GM19238 (cell line): ENCODE measurements at regions not wholly inside any gene's neighbourhood (a gene's known extent, or its start where the extent isn't known, plus 50 kb on each side); places are given as distances from the start of the nearest gene placed in this dataset.

Source experiments
- DNase-seq: peaks from one replicate; pipeline ENCODE4 v3.0.0; 2011; ENCODE audit warnings: low spot score; ENCODE audit not compliant: insufficient read length

DNA sequence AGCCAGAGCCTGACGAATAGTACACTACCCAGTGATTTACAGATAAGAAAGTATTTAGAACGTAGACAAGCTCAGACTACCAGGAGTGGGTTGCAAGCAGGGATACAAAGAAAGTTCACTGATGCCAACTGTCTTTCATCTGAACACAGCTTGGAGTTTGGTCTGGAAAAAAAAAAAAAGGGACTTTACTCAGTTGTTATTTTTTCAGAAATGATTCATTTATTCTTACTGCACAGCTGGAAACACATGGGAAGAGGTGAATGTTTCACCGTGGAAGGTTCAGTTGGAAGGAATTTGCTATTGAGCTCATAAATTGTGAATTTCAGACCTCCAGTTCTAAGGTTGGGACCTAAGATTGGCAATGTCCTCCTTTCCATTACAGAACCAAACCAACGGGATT is 259.7 kb downstream of the ETAA1 start:
- no peak for DNase-seq

DNA sequence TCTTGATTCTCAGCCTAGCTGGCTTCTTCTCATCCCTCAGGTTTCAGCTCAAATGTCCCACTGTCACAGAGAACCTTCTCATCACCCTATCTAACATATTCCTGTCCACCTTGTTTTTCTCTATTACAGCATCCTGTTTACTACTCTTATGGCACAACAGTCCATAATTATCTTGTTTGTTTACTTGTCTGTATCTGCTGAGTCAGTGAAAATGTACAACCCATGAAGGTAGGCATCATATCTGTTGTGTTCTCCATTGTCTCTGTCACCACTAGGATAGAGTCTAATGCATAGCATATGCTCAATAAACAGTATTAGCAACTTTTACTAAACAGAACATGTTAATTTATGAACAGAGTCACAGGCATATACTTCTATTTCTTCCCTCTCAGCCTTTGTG is 261.7 kb downstream of the ETAA1 start:
- DNase-seq, result no peak

DNA sequence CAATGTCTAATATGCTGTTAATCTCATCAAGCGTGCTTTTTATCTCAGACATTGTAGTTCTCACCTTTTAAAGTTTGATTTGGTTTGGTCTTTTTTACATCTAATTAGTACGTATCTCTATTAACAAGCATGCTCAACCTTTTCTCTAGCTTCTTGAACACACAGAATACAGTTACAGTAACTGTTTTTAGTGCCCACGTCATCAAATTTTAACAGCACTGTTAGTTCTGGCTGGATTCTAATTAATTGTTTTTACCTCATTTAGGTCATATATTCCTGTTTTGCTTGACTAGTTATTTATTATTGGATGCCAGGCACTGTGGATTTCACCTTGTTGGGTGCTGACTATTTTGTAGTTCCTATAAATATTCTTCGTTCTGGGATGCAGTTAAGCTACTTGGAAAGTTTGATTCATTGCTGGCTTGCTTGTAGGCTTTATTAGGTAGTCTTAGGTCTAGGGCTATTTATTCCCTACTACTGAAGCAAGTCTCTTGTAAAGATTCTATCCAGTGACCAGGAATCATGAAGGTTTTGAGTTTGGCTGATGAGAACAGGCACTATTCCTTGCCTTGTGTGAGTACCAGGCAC is 263.0 kb downstream of the ETAA1 start:
- no peak for DNase-seq

DNA sequence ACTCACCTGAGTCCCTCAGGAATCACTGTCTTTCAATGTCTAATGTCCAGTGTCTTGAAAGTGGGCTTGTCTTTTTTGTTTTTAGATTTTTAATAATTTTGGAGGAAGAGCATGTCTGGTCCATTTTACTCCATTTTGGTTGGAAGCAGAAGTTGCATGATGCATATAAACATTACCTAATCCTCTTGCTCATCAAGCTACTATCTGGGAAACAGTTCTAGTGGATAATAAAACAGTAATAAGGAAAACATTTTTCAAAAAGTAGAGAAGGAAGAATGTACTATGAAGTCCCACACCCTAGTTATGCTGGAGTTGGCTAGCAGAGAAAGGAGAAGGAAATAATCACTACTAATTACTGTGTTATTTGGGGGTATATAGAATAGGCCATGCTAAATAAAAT is 263.7 kb downstream of the ETAA1 start:
- DNase-seq, result no peak

DNA sequence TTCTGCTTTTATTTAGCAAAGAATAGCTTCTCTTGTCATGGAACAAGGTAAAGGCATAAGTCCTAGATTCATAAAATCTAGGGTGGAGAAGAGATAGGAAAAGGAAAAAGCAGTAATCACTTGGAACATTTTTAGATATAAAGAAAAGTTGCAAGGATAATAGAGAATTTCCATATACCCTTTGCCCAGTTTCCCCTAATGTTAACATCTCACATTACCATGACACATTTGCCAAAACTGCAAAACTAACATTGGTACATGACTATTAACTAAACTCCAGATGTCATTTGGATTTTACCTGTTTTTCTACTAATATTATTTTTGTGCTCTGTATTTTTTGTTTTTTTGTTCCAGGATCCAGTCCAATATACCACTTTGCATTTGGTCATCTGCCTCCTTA is 265.1 kb downstream of the ETAA1 start:
- no peak for DNase-seq

DNA sequence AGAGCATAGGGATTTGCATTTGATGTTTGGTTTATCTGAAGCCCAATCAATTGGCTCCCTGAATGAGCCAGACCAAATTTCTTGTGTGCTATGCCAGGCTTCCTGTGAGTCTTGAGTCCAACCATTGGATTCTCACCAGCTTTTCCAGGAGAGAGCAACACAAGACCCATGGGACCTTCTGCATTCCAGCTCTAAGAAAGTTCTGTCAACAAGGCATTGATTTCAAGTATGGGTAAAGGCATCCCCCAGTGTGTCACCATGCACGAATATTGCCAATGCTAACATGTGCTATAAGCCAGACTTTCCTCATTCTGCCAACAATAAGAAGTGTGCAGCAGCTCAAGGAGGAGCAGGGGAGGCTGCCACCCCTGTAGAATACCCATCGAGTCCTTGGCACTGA is 266.6 kb downstream of the ETAA1 start:
- DNase-seq, result no peak

DNA sequence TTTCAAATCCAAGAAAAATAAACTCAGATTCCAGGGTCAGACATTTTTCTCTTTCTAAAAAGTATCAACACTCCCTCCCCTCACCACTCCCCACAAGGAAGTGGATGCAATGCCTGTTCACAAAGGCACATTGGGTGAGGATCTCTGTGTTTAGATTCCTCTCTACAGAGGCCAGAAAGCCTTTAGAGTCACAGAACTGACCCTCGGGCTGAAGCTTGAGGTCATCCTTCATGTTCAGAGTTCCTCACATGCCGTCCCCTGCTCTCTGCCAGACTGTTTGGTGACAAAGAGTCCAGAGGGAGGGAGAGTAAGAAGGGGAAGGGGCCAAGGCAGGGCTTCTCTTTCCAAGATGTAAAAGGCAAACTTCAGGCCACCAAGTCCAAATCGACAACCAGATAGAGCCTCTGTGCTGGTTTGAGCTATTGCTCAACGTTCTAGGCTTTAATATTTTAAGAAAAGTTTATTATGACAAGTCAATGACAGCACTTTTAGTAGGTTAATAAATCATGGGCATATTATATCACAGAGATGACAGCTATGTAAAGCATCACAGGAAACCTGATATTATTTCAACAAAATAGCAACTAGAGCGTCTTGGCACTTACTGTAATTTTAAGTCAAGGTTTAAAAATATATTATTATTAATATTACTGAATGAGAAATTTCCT is 269.4 kb downstream of the ETAA1 start:
- no peak for DNase-seq

DNA sequence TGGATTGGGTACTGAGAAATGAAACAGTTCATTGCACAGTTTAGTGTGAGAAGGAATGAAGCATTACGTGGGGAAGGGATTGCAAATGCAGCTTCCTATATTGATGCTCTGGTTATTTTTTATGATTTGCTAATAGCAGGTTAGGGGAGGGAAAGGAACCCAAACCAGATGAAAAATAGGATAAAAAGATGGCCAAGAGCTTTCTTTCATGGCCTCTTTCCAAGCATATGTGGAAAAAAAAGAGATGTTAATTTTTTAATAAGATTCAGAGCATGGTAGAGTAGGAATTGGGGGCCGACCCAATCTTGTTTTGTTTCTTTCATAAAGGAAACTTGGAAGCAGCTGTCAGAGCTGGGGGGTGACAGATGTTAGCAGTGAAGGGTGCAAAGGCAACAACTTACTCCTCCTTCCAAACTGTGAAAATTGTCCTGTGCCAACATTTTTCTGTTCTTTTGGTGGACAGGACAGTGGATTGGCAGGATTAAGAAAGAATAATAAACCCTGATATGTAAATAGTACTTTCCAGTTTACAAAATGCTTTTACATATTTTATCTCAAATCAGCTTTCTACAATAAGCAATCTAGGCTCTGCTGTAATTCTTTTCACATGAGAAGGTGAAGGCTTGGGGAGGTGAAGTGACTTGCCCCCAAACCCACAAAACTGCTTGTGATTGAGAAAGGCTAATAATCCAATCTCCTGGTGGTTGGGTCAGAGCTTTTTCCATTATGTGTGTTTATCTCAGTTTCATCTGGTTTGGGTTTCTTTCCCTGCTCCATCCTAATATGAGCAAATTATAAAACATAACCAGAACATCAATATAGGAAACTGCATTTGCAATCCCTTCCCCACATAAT is 270.1 kb downstream of the ETAA1 start:
- DNase-seq, result no peak

DNA sequence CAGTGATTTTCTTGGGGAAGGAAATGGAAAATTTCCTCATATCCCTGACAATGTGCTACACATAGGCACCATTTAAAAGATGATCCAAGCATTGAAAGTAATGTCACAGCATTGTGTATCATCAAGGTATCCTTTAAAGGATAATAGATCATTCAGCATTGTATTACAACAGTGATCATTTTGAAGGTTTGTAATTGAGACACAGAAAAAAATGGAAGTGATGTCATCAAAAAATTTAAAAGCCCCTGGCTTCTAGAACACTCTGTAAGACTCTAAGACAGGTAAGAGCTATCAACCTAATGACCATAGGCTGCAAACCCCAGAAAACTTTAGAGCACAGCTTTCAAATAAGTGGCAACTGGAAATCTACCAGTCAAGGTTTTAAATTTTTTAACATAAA is 271.4 kb downstream of the ETAA1 start:
- DNase-seq, result no peak

DNA sequence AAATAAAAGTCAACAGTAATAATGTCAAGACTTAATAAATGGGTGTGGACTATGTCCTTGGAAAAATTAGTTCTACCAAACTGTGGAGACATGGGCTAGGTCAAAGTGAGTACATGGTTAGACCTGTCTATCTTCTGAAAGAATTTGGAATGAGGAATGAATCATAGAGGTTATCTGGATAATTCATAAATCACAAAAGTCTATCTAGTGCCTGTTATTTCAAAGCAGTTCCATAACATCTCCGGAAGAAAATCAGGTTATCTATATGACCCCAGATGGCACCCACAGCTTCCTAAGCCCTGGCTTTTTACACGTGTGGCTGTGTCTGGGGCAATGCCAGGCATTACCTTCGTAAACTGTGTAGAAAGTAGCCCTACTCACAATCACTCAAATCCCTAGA is 272.0 kb downstream of the ETAA1 start:
- no peak for DNase-seq

DNA sequence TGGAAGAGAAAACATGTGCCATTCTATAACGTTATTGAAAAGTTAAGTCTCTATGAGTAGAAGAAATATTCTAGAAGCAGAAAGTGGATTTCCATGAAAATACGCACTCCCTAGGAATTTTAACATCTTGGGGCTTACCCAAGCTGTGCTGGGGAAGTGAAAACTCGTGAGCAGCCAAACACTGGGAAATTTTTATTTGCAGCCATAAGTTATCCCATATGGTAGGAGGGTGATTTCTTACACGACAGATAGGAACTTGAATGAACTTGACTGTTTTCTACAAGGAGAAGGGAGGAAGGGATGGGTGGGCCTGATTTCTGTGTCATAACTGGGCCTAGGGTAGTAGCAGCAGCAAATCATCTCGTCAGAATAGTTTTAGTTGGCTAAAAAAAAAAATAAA is 272.6 kb downstream of the ETAA1 start:
- DNase-seq, result no peak

DNA sequence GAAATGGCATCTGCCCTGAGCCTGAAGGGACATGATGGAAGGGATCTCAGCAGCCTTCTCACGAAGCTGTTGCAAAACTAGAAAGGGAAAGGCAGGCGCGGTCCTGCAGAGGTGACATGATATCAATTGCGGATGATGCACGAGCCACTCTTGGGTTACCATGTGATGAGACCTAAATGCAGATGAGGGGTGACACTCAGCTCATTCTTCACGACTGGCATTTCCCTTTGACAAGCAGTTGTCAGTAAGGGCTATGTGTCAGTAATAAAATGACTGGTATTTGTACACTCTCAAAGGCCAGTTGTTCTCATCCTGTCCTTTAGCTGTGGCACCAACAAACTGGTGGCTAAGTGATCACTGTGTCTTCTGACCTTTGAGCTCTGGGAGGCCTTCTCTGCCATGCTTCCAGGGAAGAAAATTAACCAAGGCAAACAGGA is 273.6 kb downstream of the ETAA1 start:
- DNase-seq, result no peak

DNA sequence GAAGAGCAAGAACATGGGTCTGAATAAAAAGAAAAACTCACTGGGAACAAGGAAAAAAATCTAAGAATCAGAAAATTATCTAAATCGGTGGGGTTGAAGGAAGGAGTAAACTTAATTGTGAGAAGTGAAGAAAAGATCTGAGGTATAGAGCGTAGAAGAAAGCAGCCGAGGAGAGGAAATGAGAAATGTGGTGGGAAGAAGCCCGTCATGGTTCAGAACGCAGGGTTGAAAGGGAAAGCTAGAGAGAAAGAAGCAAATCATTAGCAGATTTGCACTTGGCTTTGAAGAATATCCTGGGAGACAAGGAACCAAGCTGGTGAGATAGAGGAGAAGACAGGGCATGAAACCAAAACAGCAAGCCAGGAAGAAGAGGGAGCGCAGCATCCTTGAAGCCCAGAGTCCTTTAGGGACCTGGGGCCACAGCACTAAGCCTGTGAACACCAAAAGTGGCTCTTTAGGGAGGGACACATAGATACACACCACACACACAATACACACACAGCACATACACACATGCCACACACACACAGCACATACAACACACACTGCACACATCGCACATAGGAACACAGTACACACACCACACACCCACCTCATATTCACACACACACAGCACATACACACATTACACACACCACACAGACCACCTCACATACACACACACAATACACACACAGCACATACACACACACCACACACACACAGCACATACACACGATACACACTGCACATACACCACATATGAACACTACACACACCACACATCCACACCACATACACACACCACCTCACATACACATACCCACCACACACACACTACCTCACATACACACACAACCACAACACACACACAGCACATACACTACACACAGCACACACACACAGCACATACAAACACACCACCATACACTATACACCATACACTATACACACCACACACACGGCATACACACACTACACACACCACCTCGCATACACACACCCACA is 274.6 kb downstream of the ETAA1 start:
- no peak for DNase-seq

DNA sequence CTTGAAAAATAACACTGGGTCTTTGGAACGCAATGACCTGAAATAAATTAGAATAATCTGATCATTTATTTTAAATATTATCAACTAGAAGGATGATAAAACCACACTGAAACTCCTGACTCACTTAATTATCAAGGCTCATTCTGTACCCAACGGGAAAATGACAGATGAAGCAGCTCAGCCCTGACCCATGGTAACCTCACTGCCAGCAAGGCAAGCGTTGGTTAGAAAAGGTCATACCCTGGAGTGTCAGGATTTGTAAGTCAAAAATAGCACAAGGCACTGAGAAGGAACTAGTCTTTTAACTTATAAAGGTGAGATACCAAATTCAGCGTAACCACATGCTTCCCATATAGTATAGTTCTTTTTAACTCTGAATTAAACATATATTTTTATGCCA is 277.5 kb downstream of the ETAA1 start:
- no peak for DNase-seq

DNA sequence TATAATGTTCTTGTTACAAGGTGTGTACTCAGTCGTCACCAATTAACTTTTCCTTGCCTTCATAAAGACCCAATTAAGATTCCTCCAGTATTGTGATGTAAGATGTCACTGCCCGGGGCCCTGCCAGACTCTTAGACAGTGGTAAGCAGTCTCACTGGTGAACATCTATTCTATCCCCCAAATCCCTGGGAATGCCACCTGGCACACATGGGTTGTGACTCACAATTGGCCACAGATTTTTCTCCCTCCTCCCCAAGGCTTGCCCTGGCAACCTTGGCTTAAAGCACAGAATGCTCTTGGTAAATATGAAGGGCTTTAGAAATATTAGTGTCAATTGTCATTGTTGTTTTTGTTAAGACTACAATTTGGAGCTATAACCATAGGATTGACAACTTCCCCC is 287.9 kb downstream of the ETAA1 start:
- DNase-seq, result no peak

DNA sequence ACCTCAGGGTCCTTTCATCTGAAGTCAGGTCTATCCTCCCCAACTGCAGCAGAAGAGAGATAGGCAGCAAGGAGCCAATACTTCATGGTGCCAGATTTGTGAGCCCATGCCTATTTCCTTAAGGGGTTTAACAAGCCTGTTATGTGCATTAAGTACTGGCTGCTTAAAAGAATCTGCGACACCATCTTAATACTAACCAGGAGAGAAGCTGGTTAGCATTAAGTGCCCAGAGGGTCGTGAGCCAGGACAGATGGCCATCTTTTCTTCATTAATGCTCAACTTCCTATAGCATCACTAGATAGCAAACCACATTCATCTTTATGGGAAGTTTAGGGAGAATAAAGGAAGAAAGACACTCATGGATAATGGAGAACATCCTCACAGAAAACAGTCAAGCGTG is 289.1 kb downstream of the ETAA1 start:
- DNase-seq, result no peak

DNA sequence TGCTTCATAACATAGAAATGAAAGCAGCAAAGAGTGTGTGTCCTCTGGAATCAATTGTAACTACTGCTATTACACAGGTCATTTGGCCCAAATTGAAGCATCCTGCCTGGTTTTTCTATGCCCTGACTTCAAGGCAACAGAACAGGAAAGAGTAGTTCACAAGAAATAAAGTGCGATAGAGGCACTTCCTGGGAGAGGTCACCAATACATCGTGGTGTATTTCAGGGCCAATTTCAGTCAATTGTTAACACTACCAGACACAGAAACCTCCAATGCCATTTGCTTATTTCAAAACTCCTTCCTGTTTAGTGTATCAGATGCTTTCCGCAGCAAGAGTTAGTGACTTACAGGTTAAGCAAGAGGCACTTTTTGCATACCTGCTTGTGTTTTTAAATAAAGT is 292.1 kb downstream of the ETAA1 start:
- no peak for DNase-seq

DNA sequence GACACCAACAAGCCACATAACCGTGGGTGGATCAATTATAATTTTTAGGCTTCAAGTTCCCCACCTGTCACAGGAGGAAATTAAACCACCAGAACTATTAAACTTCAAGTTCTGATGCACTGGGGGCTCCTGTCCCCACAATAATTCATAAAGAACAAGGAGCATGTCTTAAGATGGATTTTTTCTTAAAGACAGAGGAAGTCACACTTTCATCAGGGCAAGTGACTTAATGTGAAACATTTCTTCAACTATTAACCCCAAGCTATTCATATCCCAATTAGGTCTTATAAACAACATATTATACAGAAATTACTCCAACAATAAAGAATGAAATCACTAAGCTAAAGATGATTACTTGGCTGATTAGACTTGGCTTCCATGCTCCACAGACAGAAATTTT is 292.5 kb downstream of the ETAA1 start:
- DNase-seq, result no peak

DNA sequence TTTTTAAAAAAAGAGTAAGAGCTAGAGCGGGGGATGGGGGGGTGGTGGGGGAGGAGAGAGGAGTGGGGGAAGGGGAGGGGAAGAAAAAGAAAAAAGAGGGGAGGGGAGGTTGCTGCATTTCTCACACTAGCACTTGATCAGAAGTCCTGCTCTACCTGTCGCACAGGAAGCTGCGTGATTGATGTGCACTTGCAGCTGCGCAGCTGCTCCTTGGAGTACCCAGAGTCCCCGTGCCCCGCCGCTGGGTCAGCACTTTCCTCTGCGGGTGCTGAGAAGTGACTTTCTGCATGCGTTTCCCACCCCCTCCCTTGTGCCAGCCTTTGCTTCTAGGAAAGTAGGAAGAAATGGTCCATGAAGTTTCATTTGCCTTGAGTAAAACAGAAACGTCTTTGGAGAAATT is 297.3 kb downstream of the ETAA1 start:
- no peak for DNase-seq

DNA sequence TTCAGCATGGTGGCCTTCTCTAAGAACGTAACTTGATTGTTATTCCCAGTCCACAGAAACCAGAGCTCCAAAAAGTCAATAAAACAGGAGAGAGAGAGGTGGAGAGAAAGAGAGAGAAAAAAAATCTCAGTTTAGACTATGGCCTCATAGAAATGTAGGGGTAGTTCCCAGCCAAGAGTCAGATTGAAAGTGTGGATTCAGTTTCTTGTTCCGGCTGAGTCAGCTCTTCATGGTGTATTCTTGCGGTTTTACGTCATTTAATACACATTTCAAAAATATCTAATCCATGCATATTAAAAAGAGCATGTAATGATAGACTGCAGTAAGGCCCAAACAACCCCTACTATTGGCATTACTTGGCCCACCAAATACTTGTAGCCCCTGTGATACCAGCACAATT is 303.9 kb downstream of the ETAA1 start:
- DNase-seq, result no peak

DNA sequence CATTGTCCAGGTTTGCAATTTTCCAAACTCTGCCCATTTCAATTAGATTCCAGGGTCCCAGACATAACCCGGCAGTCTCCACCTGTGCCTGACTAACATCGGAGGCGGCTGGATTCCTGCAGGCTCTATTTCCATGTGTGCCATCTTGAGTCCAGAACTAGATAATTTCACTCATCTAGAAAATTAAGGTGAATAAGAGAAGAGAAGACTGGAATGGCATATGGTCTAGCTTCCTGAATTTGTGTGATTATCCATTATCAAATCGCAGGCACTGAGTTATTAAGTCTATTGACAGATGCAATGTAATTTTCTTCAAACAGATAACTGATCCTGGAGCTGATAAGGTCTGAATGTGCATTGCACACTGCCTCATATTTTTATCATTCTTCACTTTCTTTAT is 305.2 kb downstream of the ETAA1 start:
- no peak for DNase-seq

DNA sequence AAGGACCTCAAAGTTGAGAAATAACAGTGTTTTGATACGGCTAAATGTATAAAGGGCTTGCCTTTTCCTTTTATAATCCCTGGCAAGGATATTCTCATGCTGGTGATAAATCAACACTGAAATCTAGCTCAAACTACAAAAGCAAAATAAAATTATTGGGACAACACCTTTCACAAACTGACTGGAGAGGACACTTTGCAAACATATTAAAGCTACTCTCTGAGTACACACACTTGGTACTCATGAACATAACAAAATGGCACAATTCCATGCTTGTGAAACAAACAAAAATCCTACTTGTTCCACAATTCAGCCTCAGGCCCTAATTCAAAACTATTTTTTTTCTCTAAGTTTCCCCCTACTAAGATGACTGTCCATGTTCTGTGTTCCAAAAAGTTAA is 305.8 kb downstream of the ETAA1 start:
- DNase-seq, result no peak
